ENCODE measurements at regions not wholly inside any gene's neighbourhood (a gene's known extent, or its start where the extent isn't known, plus 50 kb on each side); places are given as distances from the start of the nearest gene placed in this dataset.
"Not testable (repeated sequence)": the region's sequence is repeated elsewhere in the genome, so short reads cannot be mapped to it uniquely, and the experiment has no call there.

DNA sequence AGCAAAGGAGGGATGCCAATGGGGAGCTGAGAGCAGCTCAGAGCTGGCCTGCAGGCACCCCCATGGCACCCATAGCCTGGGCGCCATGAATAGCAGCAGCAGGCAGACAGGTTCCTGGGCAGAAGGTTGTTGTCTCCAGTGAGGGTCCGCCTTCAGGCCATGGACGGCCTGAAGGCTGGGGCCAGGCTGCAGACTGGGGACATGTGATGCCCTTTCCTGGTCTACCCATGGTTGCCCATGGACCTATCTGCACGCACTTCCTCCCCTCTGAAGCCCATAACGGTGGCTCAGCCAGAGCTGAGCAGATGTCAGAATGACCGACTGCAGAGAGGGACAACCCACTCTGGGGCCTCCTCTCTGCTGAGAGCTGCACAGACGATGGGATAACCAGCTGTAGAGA is 256.8 kb downstream of the PLOD2 start:
- H3K27me3 Mint-ChIP-seq (ENCODE audit: unreplicated experiment): peaks cover 2% of the 10 kb centered on the region
- H3K4me3 Mint-ChIP-seq (ENCODE audit: unreplicated experiment): no peak overlapping the region
- no peak overlapping the region for H3K27ac Mint-ChIP-seq (ENCODE audit: unreplicated experiment)
- H3K36me3 Mint-ChIP-seq (ENCODE audit: unreplicated experiment): no peaks in the 10 kb centered on the region
- DNase-seq: no peak
- peaks cover 41% of the 10 kb centered on the region for H3K4me1 Mint-ChIP-seq (ENCODE audit: low read depth, unreplicated experiment)
- H3K9me3 Mint-ChIP-seq (ENCODE audit: unreplicated experiment): peaks cover 4% of the 10 kb centered on the region
- TF ChIP-seq CTCF (IDR thresholded peaks at IDR 0.05; ENCODE audit: partially characterized antibody, unreplicated experiment): no peak

- peak overlapping the region; percentile 56 for H3K4me3 Mint-ChIP-seq (ENCODE audit: unreplicated experiment)
- DNase-seq: no peak
- H3K36me3 Mint-ChIP-seq (ENCODE audit: unreplicated experiment): no peaks in the 10 kb centered on the region
- no peak overlapping the region for H3K27ac Mint-ChIP-seq (ENCODE audit: unreplicated experiment)
- TF ChIP-seq CTCF (IDR thresholded peaks at IDR 0.05; ENCODE audit: partially characterized antibody, unreplicated experiment): no peak
- peaks cover 2% of the 10 kb centered on the region for H3K27me3 Mint-ChIP-seq (ENCODE audit: unreplicated experiment)
- peaks cover 22% of the 10 kb centered on the region for H3K4me1 Mint-ChIP-seq (ENCODE audit: low read depth, unreplicated experiment)
- peaks cover 2% of the 10 kb centered on the region for H3K9me3 Mint-ChIP-seq (ENCODE audit: unreplicated experiment)
Measured at GRCh38 chr3:145906301-145906700, 254.7 kb downstream of the PLOD2 start.

DNA sequence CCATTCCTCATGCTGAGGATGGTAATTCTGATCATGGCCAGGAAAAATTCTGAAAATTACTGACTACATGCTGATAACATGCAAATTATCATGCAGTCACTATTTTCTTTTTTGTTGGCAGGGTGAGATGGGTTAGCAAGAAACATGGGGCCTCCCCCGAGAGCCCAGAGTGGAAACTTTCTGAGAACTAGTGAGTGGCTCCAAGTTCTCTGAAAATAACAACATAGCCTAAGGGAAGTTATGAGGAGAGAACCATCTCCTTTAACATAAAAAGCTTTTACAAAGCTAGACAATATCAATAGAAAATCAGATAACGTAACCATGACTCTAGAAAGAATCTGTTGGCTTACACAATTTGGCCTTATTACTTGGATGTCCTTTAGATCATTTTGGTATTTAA is 254.2 kb downstream of the PLOD2 start:
- H3K4me1 Mint-ChIP-seq (ENCODE audit: low read depth, unreplicated experiment): peaks cover 22% of the 10 kb centered on the region
- H3K4me3 Mint-ChIP-seq (ENCODE audit: unreplicated experiment): peak overlapping the region; percentile 56
- H3K36me3 Mint-ChIP-seq (ENCODE audit: unreplicated experiment): no peaks in the 10 kb centered on the region
- no peak for DNase-seq
- H3K9me3 Mint-ChIP-seq (ENCODE audit: unreplicated experiment): peaks cover 2% of the 10 kb centered on the region
- peaks cover 2% of the 10 kb centered on the region for H3K27me3 Mint-ChIP-seq (ENCODE audit: unreplicated experiment)
- TF ChIP-seq CTCF (IDR thresholded peaks at IDR 0.05; ENCODE audit: partially characterized antibody, unreplicated experiment): no peak
- no peak overlapping the region for H3K27ac Mint-ChIP-seq (ENCODE audit: unreplicated experiment)

GRCh38 chr3:145911016-145911415 is 250.0 kb downstream of the PLOD2 start:
- H3K4me3 Mint-ChIP-seq (ENCODE audit: unreplicated experiment): no peak overlapping the region
- H3K27ac Mint-ChIP-seq (ENCODE audit: unreplicated experiment): no peak overlapping the region
- no peak for DNase-seq
- peaks cover 10% of the 10 kb centered on the region for H3K4me1 Mint-ChIP-seq (ENCODE audit: low read depth, unreplicated experiment)
- H3K27me3 Mint-ChIP-seq (ENCODE audit: unreplicated experiment): no peaks in the 10 kb centered on the region
- no peak for TF ChIP-seq CTCF (IDR thresholded peaks at IDR 0.05; ENCODE audit: partially characterized antibody, unreplicated experiment)
- H3K36me3 Mint-ChIP-seq (ENCODE audit: unreplicated experiment): no peaks in the 10 kb centered on the region
- H3K9me3 Mint-ChIP-seq (ENCODE audit: unreplicated experiment): no peaks in the 10 kb centered on the region

DNA sequence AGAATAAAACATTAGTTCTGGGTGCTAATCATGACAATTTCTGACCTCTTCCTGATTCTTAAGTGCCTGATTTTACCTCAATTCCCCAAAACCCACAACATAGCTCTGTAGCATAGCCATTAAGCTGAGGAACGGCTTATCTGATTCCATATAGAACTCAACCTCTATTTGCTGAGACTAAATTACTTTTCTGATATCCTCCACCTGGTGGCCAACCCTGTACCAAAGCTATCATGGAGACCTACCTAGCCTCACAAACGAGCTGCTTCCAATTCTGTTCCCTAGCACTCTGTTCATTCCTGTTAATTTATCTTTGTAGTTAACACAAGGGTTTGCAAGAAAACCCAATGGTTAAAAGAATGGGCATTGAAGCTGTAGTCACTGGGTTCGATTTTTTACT is 245.2 kb downstream of the PLOD2 start:
- Mint-ChIP-seq H3K4me3 (ENCODE audit: unreplicated experiment) (no peak overlapping the region), H3K27ac (ENCODE audit: unreplicated experiment) (no peak overlapping the region), H3K9me3 (ENCODE audit: unreplicated experiment) (peaks cover 7% of the 10 kb centered on the region), H3K27me3 (ENCODE audit: unreplicated experiment) (no peaks in the 10 kb centered on the region), H3K36me3 (ENCODE audit: unreplicated experiment) (peaks cover 6% of the 10 kb centered on the region), H3K4me1 (ENCODE audit: low read depth, unreplicated experiment) (peaks cover 2% of the 10 kb centered on the region)
- TF ChIP-seq CTCF (IDR thresholded peaks at IDR 0.05; ENCODE audit: partially characterized antibody, unreplicated experiment): no peak
- no peak for DNase-seq

- not testable (repeated sequence) for DNase-seq; H3K9me3 Mint-ChIP-seq (ENCODE audit: unreplicated experiment); H3K27ac Mint-ChIP-seq (ENCODE audit: unreplicated experiment); H3K27me3 Mint-ChIP-seq (ENCODE audit: unreplicated experiment); H3K36me3 Mint-ChIP-seq (ENCODE audit: unreplicated experiment); H3K4me1 Mint-ChIP-seq (ENCODE audit: low read depth, unreplicated experiment); H3K4me3 Mint-ChIP-seq (ENCODE audit: unreplicated experiment)
Measured at GRCh38 chr3:145927736-145928135, 233.2 kb downstream of the PLOD2 start.

All from glutamatergic neuron (in vitro differentiated cells).